ENCODE measurements at regions not wholly inside any gene's neighbourhood (a gene's known extent, or its start where the extent isn't known, plus 50 kb on each side); places are given as distances from the start of the nearest gene placed in this dataset.

DNA sequence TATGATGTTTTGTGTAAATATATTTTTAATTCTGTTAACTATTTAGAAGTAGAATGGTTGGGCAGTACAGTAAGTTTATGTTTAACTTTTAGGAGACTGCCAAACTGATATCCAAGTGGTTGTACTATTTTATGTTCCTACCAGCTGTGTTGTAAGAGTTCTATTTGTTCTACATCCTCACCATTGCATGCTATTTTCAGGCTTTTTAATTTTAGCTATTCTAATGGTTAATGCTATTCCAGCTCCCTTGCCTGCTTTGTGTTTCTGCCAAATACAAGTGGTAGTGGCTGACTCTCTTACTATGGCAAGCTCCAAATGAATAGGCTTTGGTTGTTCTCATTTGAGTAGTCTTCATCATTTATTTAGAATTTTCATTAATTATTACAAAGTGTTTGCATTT, 476.4 kb downstream of the KIF4B start:
- Histone ChIP-seq H3K27me3 (replicated peaks in 1 of 4; ENCODE audit: control insufficient read depth in 3 of 4, extremely low read depth in 1 of 4, insufficient read depth in 3 of 4, low read length in 3 of 4) (no peaks in the 10 kb centered on the region), H3K79me1 (ENCODE audit: low read depth, low read length) (no peaks in the 10 kb centered on the region), H3K56ac (replicated peaks; ENCODE audit: insufficient read length, low read depth, low read length) (no peak overlapping the region), H3K4ac (replicated peaks; ENCODE audit: insufficient read length, low read depth, low read length) (no peak overlapping the region), H4K91ac (replicated peaks; ENCODE audit: insufficient read length, low read length) (no peak overlapping the region), H2AK5ac (ENCODE audit: low read depth, low read length) (no peak overlapping the region), H3K9me3 (ENCODE audit: insufficient read depth in 2 of 2, low read depth in 1 of 2, low read length in 1 of 2) (no peaks in the 10 kb centered on the region), H2BK20ac (ENCODE audit: low read length) (no peak overlapping the region), H2BK120ac (replicated peaks; ENCODE audit: low read depth, low read length) (no peak overlapping the region), H3K14ac (ENCODE audit: insufficient read length) (no peak overlapping the region), H3K27ac (ENCODE audit: low read depth, low read length) (no peak overlapping the region), H4K20me1 (replicated peaks in 1 of 2; ENCODE audit: control insufficient read depth in 1 of 2, insufficient read depth in 2 of 2, low read length in 2 of 2) (no peaks in the 10 kb centered on the region), H4K8ac (ENCODE audit: extremely low read depth, insufficient read depth, low read length) (no peak overlapping the region), H3K4me3 (ENCODE audit: extremely low read depth in 1 of 4, insufficient read depth in 2 of 4, low read depth in 3 of 4, low read length in 4 of 4) (no peak overlapping the region), H3K23ac (ENCODE audit: insufficient read length) (no peak overlapping the region), H2BK5ac (ENCODE audit: low read depth, low read length) (no peak overlapping the region), H3K36me3 (ENCODE audit: control insufficient read depth in 2 of 4, insufficient read depth in 4 of 4, low read length in 3 of 4) (no peaks in the 10 kb centered on the region), H3K4me2 (ENCODE audit: insufficient read depth in 1 of 2, low read depth in 2 of 2, low read length in 2 of 2) (no peak overlapping the region), H3K18ac (ENCODE audit: extremely low read depth, low read length) (no peak overlapping the region), H3K4me1 (replicated peaks in 1 of 4; ENCODE audit: control insufficient read depth in 3 of 4, insufficient read depth in 4 of 4, low read length in 3 of 4) (peaks cover 0 to 3% (median under 1%) of the 10 kb centered on the region in 4 experiments; a peak in 2 of 7 replicates), H3K23me2 (ENCODE audit: low read depth, low read length) (no peaks in the 10 kb centered on the region), H3K9ac (replicated peaks in 1 of 4; ENCODE audit: extremely low read depth in 1 of 4, low read depth in 3 of 4, low read length in 3 of 4) (no peak overlapping the region), H4K5ac (ENCODE audit: insufficient read length, low read depth, low read length) (no peak overlapping the region), H2BK12ac (ENCODE audit: low read depth, low read length) (no peak overlapping the region), H3K79me2 (ENCODE audit: control insufficient read depth in 1 of 2, insufficient read depth in 2 of 2, low read length in 2 of 2) (no peaks in the 10 kb centered on the region), H2AFZ (ENCODE audit: low read length) (no peak overlapping the region), H2BK15ac (ENCODE audit: low read length) (no peak overlapping the region)
- FAIRE-seq, result no peak
- CTCF ChIA-PET (ENCODE audit: partially characterized antibody), result no interaction called here
- no peak for DNase-seq (ENCODE audit: low read depth in 1 of 2, low spot score in 2 of 2)
- POLR2A ChIA-PET (ENCODE audit: partially characterized antibody), result no interaction called here
- TF ChIP-seq SIX5 (IDR thresholded peaks at IDR 0.05; ENCODE audit: low read depth, low read length) (no peak), CHD2 (IDR thresholded peaks at IDR 0.05; ENCODE audit: low read length) (no peak)

Measured in H1 (cell line).